SIG-M5 treated with dmso at 0.1 percent for 504 hours (cell line): ENCODE measurements at regions not wholly inside any gene's neighbourhood (a gene's known extent, or its start where the extent isn't known, plus 50 kb on each side); places are given as distances from the start of the nearest gene placed in this dataset.

Source experiments
- DNase-seq: peaks from one replicate; lab custom pipeline; 2025; ENCODE audit not compliant: unreplicated experiment; lab: John Stamatoyannopoulos, UW

DNA sequence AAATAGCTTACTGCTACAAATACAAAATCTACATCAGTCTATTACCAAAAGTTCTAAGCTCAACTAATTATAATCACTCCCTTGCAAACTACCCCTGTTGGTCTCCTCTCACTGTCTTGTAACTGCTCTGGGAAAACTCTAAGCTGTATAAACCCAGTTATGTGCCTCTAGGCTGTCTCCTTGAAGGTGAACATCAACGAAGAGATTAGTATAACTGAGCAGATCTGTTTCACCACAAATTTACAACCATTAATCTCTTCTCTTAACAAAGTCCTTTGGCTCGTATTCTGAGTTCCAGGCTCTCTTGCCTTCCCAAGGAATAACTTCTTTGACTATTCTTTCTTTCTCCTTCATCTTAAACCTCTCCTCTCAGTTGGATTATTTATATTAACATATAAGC lies 84.4 kb upstream of the PRMT6 start:
- DNase-seq, result no peak

DNA sequence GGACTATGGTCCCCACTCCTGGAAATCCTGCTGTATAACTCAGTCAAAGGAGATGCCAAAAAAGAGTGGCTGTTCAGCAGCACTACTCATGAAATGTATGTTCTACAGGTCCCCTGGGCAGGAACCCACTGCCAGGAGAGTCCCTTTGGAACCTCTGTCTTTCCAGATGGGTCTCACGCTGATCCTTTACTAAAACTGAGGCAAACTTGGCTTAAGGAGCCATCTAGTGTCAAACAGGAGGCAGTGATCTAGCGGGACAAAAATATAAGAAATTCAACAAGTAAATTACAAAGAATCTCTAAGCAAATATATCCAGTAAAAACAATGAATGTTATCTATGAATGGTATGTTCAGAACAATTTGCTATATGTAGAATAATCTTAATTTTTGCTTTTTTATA lies 80.5 kb upstream of the PRMT6 start:
- DNase-seq, result peak; percentile 54

DNA sequence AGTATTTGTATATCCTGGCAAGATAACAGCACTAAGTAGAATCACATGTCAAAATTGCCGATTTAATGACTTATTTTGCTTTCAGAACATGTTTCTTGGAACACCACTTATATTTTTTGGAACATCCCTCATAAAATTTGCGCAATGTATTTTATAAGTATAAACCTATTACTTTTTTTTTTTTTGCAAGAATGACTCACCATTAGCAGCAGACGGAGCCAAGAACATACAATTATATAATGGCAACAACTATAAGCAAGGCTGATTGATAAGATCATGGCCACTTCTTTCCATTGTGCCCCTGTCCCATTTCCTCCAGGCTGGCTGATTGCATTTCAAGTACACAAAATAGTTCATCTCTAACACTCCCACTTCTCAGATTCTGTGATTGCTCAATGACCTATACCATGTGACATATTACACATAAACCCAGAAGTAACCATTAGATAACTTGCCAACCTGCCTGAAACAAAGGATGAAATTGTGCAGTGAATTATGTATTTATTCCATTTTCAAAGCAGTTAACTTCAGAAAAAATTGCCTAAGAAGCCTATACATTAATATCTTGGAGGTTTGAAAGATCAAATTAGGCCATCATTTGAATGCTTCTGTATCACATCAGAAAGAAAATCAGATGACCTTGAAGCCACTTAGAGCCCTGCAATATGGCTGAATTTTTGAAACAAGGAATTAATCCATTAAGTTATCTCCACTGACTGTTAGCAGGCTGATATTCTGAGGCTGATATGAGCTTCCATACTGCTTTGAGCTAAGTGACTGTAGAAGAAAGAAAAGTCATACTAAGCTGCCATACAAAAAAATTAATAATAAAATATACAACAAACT lies 77.8 kb upstream of the PRMT6 start:
- DNase-seq, result no peak

DNA sequence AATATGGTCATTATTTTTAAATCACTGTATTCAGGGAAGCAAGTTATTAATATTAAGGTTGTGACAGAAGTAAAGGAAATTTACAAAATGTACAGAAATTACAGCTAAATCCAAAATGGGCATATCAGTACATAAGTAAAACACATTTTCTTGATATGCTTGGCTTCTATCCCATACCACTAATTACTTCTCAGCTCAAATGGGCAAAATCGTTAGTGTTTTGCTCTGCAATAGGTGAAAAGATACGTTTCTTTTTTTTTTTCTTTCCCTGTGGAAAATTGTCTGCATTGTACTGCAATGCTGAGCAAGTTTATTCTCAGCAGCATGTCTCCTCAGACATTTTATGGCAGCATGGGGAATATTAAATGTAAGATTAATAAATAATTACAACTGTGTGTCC lies 77.1 kb upstream of the PRMT6 start:
- DNase-seq, result no peak

DNA sequence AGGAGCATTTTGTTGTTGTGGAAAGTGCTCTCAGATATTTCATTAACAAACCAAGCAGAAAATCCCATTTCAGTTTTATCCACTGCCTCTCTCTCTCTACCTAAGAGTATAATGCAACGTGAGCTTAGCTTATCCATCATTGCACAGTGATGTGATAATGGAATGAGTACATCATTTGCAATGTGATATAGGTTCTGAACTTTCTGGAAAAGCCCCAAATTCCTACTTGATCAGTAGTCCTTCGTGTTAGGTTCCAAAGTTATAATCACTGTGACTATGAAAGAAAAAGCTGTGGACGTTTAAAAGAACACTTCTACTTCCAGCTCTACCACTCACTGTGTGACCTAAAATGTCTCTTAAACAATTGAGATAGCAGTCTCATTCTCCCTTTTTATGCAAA lies 76.4 kb upstream of the PRMT6 start:
- DNase-seq, result no peak

DNA sequence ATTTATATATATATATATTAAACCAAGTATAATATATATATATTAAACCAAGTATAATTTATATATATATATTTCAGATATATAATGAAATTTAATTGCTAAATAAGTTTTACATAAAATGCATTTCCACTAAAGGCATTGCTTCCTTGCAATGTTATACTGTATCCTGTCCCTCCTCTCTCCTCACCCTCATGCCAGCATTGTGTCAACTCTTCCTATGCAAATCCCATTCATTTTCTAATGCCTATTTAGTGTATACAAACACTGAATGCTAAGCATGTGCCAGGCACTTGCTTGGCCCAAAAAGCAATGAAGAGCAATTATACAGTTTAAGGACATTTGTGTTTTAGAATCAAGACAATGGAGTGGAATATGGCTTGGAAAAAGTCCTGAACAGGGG lies 71.7 kb upstream of the PRMT6 start:
- no peak for DNase-seq

DNA sequence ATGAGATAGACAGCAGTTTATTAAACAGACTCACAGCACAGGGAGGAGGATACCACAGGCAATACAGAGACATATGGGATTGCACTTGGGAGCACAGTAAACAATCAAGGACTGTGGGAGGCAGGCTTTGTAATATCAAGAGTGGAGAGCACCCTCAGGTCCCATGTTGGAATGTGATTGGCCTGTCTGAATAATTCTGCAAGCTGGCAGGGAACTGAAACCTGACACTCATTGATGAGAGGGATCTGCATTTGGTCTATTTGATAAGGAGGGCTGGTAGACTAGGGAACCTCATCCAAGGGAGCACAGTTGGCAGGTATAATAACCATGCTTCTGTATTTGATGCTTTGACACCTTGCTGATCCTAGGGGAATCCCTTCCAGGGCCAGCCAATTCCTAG lies 69.9 kb upstream of the PRMT6 start:
- no peak for DNase-seq

DNA sequence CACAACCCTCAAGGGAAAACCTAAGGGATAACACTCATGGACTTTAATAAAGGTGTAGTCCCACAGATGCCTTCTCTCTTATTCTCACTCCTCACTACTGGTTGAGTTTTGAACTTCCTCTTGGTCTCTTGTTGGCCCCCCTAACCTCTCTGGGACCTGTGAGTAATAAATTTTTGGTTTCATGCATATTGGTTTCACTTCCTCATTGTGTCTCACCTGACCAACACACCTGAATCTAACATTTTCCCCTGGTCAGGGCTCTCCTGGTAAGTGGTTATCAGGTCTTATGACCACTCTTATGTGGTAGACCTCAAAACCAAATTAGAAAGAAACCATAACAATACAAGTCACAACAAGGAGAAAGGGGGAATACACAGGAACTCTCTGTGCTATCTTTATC lies 60.5 kb upstream of the PRMT6 start:
- DNase-seq, result no peak

DNA sequence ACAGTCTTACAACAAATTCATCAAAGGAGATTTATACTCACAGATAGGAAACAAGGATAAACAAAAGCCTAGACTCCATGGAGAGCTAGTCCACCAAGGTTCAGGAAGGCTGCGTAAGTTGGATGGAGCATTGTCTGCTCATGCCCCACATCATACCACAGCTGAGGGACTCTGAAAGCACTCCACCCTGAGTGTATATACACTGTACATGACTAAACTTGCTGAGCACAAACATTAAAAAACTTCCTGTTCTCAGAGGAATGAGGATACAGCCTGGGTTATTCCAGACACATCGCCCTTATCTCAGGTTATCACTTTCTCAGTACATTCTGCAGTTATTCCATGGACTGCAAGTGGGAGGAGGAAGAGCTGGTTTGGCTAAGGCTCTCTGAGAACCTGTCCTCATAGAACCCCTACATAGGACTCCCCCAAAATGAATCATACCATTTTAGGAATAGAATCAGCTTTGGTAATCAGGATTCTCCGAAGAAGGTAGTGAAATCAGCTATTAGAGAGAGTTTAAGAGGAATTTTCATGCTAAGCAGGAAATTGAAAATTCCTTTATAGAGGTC lies 58.0 kb upstream of the PRMT6 start:
- peak; percentile 77 for DNase-seq

DNA sequence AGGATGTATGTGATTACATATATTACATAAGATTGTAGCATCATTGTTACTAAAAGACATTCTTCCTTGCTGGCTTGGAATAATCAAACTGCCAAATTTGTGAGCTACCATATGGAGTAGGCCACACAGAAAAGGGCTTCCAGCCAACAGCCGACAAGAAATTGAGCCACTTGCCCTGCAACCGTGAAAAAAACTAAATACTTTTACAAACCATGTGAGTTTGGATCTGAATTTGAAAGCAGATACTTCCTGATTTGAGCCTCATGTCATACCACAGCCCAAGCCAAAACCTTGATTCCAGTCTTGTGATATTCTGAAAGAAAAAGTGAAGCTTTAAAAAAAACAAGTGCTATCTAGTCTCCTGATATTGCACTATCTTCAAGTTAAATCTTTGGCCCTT lies 55.6 kb upstream of the PRMT6 start:
- DNase-seq, result no peak

DNA sequence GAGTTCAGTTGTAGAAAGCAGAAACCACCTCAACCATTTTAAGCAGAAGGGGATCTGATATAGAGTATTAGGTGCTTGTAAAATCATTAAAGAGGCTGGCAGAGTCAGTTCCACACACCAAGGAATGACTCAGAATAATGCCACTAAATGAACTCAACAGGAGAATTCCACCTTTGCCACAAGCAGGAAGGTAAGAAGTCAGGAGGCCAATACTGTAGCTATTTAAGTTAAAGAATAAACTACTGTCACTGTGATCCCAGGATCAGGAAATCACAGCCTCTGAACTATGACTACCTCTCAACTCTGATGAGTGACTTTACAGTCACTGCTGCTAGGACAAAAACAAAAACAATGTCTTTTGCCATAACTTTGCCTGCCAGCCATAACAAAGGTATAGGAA lies 52.5 kb upstream of the PRMT6 start:
- DNase-seq, result no peak

DNA sequence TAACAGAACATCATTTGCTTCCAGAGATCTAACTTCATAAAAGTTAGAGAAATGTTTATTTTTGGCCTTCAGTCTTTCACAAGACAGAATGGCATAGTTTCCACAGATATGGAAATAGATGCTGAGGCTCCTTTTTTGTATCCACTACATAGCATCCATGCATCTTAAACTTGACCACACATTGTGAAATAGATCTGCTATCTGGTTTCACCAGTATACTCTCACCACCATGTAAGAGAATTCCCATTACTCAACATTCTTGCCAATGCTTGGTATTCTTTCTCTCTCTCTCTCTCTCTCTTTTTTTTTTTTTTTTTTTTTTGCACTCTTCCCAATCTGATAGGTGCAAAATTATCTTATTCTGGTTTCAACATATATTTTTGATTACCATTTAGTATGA lies 52.1 kb upstream of the PRMT6 start:
- DNase-seq, result peak; percentile 36
